ENCODE measurements at regions not wholly inside any gene's neighbourhood (a gene's known extent, or its start where the extent isn't known, plus 50 kb on each side); places are given as distances from the start of the nearest gene placed in this dataset.

- no peaks in the 10 kb centered on the region for H3K27me3 Mint-ChIP-seq (ENCODE audit: insufficient read depth)
- H3K4me1 Mint-ChIP-seq: no peaks in the 10 kb centered on the region
- Histone ChIP-seq H3K4me1 (ENCODE audit: control insufficient read depth, insufficient read depth, low read length) (no peaks in the 10 kb centered on the region), H3K27ac (ENCODE audit: low read depth, low read length) (no peak overlapping the region), H3K36me3 (ENCODE audit: control insufficient read depth, insufficient read depth, low read length) (no peaks in the 10 kb centered on the region), H3K4me3 (ENCODE audit: low read length) (no peak overlapping the region), H3K9ac (ENCODE audit: extremely low read depth, low read length, poor library complexity, severe bottlenecking) (no peak overlapping the region), H3K9me3 (ENCODE audit: control insufficient read depth, low read length) (no peaks in the 10 kb centered on the region), H3K27me3 (ENCODE audit: control insufficient read depth, insufficient read depth, low read length, poor library complexity, severe bottlenecking) (no peaks in the 10 kb centered on the region)
- TF ChIP-seq CTCF (conservative IDR thresholded peaks at IDR 0.05): no peak
- no peak overlapping the region for H3K27ac Mint-ChIP-seq
- no peak overlapping the region for H3K4me3 Mint-ChIP-seq
- 83 to 95% methylated on average over 1 of the region's 2 CpGs for WGBS, 2 experiments (ENCODE audit: insufficient coverage in 1 of 2, insufficient read length in 1 of 2)
- no peak for DNase-seq
- H3K36me3 Mint-ChIP-seq (ENCODE audit: low read depth): no peaks in the 10 kb centered on the region
- H3K9me3 Mint-ChIP-seq: no peaks in the 10 kb centered on the region
These were observed 727.6 kb upstream of the ARGLU1 start for GRCh38 chr13:107295416-107296140.

GRCh38 chr13:107293924-107294323, 726.0 kb upstream of the ARGLU1 start:
- WGBS, 2 experiments (ENCODE audit: insufficient coverage in 1 of 2, insufficient read length in 1 of 2): 90 to 94% methylated on average over 2 to 3 of the region's 3 CpGs
- TF ChIP-seq CTCF (conservative IDR thresholded peaks at IDR 0.05): no peak
- H3K36me3 Mint-ChIP-seq (ENCODE audit: low read depth): no peaks in the 10 kb centered on the region

GRCh38 chr13:107291875-107292274, 723.9 kb upstream of the ARGLU1 start:
- Mint-ChIP-seq H3K27me3 (ENCODE audit: insufficient read depth) (no peaks in the 10 kb centered on the region), H3K9me3 (peaks cover 5% of the 10 kb centered on the region), H3K27ac (no peak overlapping the region), H3K4me3 (no peak overlapping the region), H3K36me3 (ENCODE audit: low read depth) (no peaks in the 10 kb centered on the region), H3K4me1 (no peaks in the 10 kb centered on the region)
- Histone ChIP-seq H3K9ac (ENCODE audit: extremely low read depth, low read length, poor library complexity, severe bottlenecking) (no peak overlapping the region), H3K36me3 (ENCODE audit: control insufficient read depth, insufficient read depth, low read length) (no peaks in the 10 kb centered on the region), H3K4me3 (ENCODE audit: low read length) (no peak overlapping the region), H3K27me3 (ENCODE audit: control insufficient read depth, insufficient read depth, low read length, poor library complexity, severe bottlenecking) (no peaks in the 10 kb centered on the region), H3K4me1 (ENCODE audit: control insufficient read depth, insufficient read depth, low read length) (no peaks in the 10 kb centered on the region), H3K27ac (ENCODE audit: low read depth, low read length) (no peak overlapping the region), H3K9me3 (ENCODE audit: control insufficient read depth, low read length) (no peaks in the 10 kb centered on the region)
- DNase-seq: no peak
- TF ChIP-seq CTCF (conservative IDR thresholded peaks at IDR 0.05): no peak

More at GRCh38 chr13:107293924-107294323, 726.0 kb upstream of the ARGLU1 start:
- H3K36me3 ChIP-seq (ENCODE audit: control insufficient read depth, insufficient read depth, low read length): no peaks in the 10 kb centered on the region
- no peaks in the 10 kb centered on the region for H3K4me1 ChIP-seq (ENCODE audit: control insufficient read depth, insufficient read depth, low read length)
- Mint-ChIP-seq H3K4me1 (no peaks in the 10 kb centered on the region), H3K4me3 (no peak overlapping the region), H3K9me3 (peaks cover 1% of the 10 kb centered on the region), H3K27me3 (ENCODE audit: insufficient read depth) (no peaks in the 10 kb centered on the region), H3K27ac (no peak overlapping the region)
- H3K4me3 ChIP-seq (ENCODE audit: low read length): no peak overlapping the region
- H3K27ac ChIP-seq (ENCODE audit: low read depth, low read length): no peak overlapping the region
- no peaks in the 10 kb centered on the region for H3K9me3 ChIP-seq (ENCODE audit: control insufficient read depth, low read length)
- DNase-seq: no peak
- no peak overlapping the region for H3K9ac ChIP-seq (ENCODE audit: extremely low read depth, low read length, poor library complexity, severe bottlenecking)
- no peaks in the 10 kb centered on the region for H3K27me3 ChIP-seq (ENCODE audit: control insufficient read depth, insufficient read depth, low read length, poor library complexity, severe bottlenecking)
